ENCODE measurements at regions not wholly inside any gene's neighbourhood (a gene's known extent, or its start where the extent isn't known, plus 50 kb on each side); places are given as distances from the start of the nearest gene placed in this dataset.

DNA sequence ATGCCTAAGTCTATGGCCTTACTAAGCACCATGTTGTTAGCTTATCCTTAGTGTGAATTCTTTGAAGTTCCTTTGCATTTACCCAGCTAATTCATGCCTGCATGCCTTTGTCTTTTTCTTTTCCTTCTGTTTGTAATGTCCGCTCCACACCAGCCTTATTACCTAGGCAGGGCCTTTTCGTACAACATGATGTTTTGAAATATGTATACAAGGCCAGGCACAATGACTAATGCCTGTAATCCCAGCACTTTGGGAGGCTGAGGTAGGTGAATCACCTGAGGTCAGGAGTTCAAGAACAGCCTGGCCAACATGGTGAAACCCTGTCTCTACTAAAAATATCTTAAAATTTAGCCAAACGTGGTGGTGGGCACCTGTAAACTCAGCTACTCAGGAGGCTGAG lies 1636.5 kb upstream of the SEL1L start:
- TF ChIP-seq POLR2AphosphoS5 (IDR thresholded peaks at IDR 0.05): no peak
- TF ChIP-seq, protein P1, sequence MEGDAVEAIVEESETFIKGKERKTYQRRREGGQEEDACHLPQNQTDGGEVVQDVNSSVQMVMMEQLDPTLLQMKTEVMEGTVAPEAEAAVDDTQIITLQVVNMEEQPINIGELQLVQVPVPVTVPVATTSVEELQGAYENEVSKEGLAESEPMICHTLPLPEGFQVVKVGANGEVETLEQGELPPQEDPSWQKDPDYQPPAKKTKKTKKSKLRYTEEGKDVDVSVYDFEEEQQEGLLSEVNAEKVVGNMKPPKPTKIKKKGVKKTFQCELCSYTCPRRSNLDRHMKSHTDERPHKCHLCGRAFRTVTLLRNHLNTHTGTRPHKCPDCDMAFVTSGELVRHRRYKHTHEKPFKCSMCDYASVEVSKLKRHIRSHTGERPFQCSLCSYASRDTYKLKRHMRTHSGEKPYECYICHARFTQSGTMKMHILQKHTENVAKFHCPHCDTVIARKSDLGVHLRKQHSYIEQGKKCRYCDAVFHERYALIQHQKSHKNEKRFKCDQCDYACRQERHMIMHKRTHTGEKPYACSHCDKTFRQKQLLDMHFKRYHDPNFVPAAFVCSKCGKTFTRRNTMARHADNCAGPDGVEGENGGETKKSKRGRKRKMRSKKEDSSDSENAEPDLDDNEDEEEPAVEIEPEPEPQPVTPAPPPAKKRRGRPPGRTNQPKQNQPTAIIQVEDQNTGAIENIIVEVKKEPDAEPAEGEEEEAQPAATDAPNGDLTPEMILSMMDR (IDR thresholded peaks at IDR 0.05): no peak
- no peak for TF ChIP-seq POLR2A (IDR thresholded peaks at IDR 0.05)
